ENCODE measurements at regions not wholly inside any gene's neighbourhood (a gene's known extent, or its start where the extent isn't known, plus 50 kb on each side); places are given as distances from the start of the nearest gene placed in this dataset.

DNA sequence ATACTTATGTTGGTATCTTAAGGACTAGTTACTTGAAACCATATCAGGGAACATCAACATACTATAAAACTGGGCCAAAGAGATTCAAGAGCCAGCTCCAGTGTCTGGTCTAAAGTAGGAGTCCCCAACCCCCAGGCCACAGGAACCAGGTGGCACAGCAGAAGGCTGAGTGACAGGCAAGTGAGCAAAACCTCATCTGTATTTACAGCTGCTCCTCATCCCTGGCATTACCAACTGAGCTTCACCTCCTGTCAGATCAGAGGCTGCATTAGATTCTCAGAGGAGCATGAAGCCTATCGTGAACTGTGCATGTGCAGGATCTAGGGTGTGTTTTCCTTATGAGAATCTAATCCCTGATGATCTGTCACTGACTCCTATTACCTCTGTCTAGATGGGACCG, 581.6 kb upstream of the CDH9 start:
- TF ChIP-seq MYC (IDR thresholded peaks at IDR 0.05; ENCODE audit: low read depth, low read length) (no peak), JUN (IDR thresholded peaks at IDR 0.05; ENCODE audit: borderline replicate concordance, insufficient read depth, insufficient read length, low read depth) (no peak), FOS (IDR thresholded peaks at IDR 0.05; ENCODE audit: borderline replicate concordance, insufficient read depth, low read length) (no peak), EZH2 (IDR thresholded peaks at IDR 0.05; ENCODE audit: borderline replicate concordance, low read depth, low read length, severe bottlenecking) (no peak), POLR2A (IDR thresholded peaks at IDR 0.05; ENCODE audit: low read depth, low read length) (no peak), GATA2 (IDR thresholded peaks at IDR 0.05; ENCODE audit: insufficient read depth, insufficient read length, low read depth, low read length) (no peak)
- TF ChIP-seq, protein P1, sequence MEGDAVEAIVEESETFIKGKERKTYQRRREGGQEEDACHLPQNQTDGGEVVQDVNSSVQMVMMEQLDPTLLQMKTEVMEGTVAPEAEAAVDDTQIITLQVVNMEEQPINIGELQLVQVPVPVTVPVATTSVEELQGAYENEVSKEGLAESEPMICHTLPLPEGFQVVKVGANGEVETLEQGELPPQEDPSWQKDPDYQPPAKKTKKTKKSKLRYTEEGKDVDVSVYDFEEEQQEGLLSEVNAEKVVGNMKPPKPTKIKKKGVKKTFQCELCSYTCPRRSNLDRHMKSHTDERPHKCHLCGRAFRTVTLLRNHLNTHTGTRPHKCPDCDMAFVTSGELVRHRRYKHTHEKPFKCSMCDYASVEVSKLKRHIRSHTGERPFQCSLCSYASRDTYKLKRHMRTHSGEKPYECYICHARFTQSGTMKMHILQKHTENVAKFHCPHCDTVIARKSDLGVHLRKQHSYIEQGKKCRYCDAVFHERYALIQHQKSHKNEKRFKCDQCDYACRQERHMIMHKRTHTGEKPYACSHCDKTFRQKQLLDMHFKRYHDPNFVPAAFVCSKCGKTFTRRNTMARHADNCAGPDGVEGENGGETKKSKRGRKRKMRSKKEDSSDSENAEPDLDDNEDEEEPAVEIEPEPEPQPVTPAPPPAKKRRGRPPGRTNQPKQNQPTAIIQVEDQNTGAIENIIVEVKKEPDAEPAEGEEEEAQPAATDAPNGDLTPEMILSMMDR (IDR thresholded peaks at IDR 0.05; ENCODE audit: extremely low read depth in 1 of 2, insufficient read depth in 1 of 2, low read depth in 1 of 2, low read length in 2 of 2), result no peak
- TF ChIP-seq, protein P2, sequence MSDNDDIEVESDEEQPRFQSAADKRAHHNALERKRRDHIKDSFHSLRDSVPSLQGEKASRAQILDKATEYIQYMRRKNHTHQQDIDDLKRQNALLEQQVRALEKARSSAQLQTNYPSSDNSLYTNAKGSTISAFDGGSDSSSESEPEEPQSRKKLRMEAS (IDR thresholded peaks at IDR 0.05; ENCODE audit: insufficient read depth, insufficient read length), result no peak

Measured in endothelial cell of umbilical vein (primary cell).